Osteoblast (primary cell): ENCODE measurements at regions not wholly inside any gene's neighbourhood (a gene's known extent, or its start where the extent isn't known, plus 50 kb on each side); places are given as distances from the start of the nearest gene placed in this dataset.

Source experiments
- DNase-seq: peaks from one replicate; pipeline ENCODE4 v3.0.0; 2011; ENCODE audit warnings: low spot score, mixed read lengths; ENCODE audit not compliant: insufficient read length; ENCODE audit errors: missing footprints
- H2AFZ ChIP-seq: 2 replicates; pipeline ENCODE4 v1.6.0; 2011; ENCODE audit warnings: mild to moderate bottlenecking, low read length
- H3K27ac ChIP-seq: 2 replicates; pipeline ENCODE4 v1.5.1; 2011; ENCODE audit warnings: mild to moderate bottlenecking, low read depth, low read length, moderate library complexity
- H3K27me3 ChIP-seq: 2 replicates; pipeline ENCODE4 v1.6.0; 2012; ENCODE audit warnings: mild to moderate bottlenecking, control low read depth, inconsistent platforms, low read length, moderate library complexity; ENCODE audit not compliant: insufficient read depth
- H3K36me3 ChIP-seq: 2 replicates; pipeline ENCODE4 v1.5.1; 2011; ENCODE audit warnings: mild to moderate bottlenecking, low read length, control low read depth, moderate library complexity; ENCODE audit not compliant: insufficient read depth
- H3K4me1 ChIP-seq: 2 replicates; pipeline ENCODE4 v1.5.1; 2011; ENCODE audit warnings: mild to moderate bottlenecking, low read length, control low read depth, moderate library complexity; ENCODE audit not compliant: insufficient read depth
- H3K4me2 ChIP-seq: 2 replicates; pipeline ENCODE4 v1.6.0; 2011; ENCODE audit warnings: mild to moderate bottlenecking, low read length; ENCODE audit not compliant: insufficient read depth
- H3K4me3 ChIP-seq: fragments of 200-600 bp; sonication (generic); 3 replicates; pipeline ENCODE4 v1.5.1; 2012; ENCODE audit warnings: mild to moderate bottlenecking, low read length, inconsistent platforms; ENCODE audit not compliant: insufficient read depth
- H3K79me2 ChIP-seq: 2 replicates; pipeline ENCODE4 v1.6.0; 2012; ENCODE audit warnings: mild to moderate bottlenecking, low read length, control low read depth, inconsistent platforms; ENCODE audit not compliant: insufficient read depth
- H3K9me3 ChIP-seq: 2 replicates; pipeline ENCODE4 v1.5.1; 2011; ENCODE audit warnings: low read depth, low read length, control low read depth
- H4K20me1 ChIP-seq: 2 replicates; pipeline ENCODE4 v1.6.0; 2012; ENCODE audit warnings: mild to moderate bottlenecking, low read length, control low read depth; ENCODE audit not compliant: insufficient read depth
- CTCF ChIP-seq: IDR thresholded peaks from 2 replicates; pipeline ENCODE4 v1.5.1; 2011; ENCODE audit warnings: mild to moderate bottlenecking, low read depth, low read length, moderate library complexity; ENCODE audit errors: extremely low read depth

DNA sequence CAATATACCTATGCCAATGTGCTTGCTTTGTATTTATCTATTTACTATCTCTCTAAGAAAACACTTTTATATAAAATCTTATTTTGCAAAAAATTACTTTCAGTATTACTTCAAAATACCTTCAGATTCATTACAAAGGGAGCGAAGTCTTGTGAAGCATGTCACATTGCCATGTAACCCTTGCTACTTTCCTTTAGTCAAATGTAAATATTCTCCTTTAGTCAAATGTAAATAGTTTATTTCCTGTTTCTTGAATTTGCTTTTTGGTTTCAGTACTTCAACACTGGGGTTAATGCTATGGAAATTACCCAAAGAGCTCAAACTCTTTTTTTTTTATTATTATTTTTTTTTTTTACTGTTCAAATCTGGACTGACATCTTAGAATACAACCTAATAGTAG is 383.3 kb downstream of the GRXCR1 start:
- Histone ChIP-seq H3K4me3 (no peak overlapping the region), H4K20me1 (no peaks in the 10 kb centered on the region), H3K4me1 (no peaks in the 10 kb centered on the region), H3K27ac (no peak overlapping the region), H3K4me2 (no peak overlapping the region), H3K9me3 (no peaks in the 10 kb centered on the region), H2AFZ (no peak overlapping the region), H3K79me2 (no peaks in the 10 kb centered on the region), H3K36me3 (no peaks in the 10 kb centered on the region), H3K27me3 (no peaks in the 10 kb centered on the region)
- no peak for TF ChIP-seq CTCF
- no peak for DNase-seq

DNA sequence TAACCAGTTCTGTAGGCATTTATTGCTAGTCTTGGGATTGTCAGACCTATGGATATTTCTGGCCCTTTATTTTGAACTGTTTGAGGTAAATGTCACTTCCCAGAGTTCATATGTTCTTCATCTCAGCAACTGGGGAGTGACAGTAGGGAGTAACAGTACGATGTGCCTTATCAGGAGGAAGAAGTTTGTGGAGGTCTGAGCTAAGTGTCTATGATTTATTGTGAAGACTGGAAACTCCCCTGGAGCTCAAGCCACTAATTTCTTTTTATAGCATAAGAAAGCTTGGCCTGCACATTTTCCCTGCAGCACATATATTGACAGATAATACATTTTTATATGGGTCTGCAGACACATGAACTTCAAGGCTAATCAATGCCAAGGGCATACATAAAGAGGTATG is 383.8 kb downstream of the GRXCR1 start:
- Histone ChIP-seq H3K27me3 (no peaks in the 10 kb centered on the region), H2AFZ (no peak overlapping the region), H4K20me1 (no peaks in the 10 kb centered on the region), H3K4me1 (no peaks in the 10 kb centered on the region), H3K79me2 (no peaks in the 10 kb centered on the region), H3K27ac (no peak overlapping the region), H3K9me3 (no peaks in the 10 kb centered on the region), H3K4me2 (no peak overlapping the region), H3K36me3 (no peaks in the 10 kb centered on the region), H3K4me3 (no peak overlapping the region)
- no peak for DNase-seq
- TF ChIP-seq CTCF, result no peak

DNA sequence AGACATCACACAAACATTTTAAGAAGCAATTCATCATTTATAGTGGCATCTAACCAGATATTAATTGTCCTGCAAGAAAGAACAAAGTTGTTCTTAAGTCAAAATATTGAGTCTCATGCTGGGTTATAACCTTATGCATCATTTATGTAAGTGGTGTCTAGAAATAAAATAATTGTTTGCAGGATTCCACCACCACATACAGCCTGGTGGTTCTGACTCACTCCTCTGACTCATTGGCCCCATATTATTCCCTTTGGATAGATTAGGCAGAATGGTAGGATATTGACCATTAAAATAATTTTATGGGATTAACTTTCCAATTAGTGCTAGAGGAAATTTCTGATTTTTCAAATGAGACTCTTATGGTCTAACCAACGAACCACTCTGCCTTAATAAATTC is 384.5 kb downstream of the GRXCR1 start:
- H2AFZ ChIP-seq, result no peak overlapping the region
- H3K4me3 ChIP-seq, result no peak overlapping the region
- H3K4me2 ChIP-seq, result no peak overlapping the region
- TF ChIP-seq CTCF, result no peak
- DNase-seq, result no peak
- H4K20me1 ChIP-seq, result no peaks in the 10 kb centered on the region
- H3K79me2 ChIP-seq, result no peaks in the 10 kb centered on the region
- H3K4me1 ChIP-seq, result no peaks in the 10 kb centered on the region
- no peaks in the 10 kb centered on the region for H3K27me3 ChIP-seq
- H3K9me3 ChIP-seq, result no peaks in the 10 kb centered on the region
- no peaks in the 10 kb centered on the region for H3K36me3 ChIP-seq
- H3K27ac ChIP-seq, result no peak overlapping the region

DNA sequence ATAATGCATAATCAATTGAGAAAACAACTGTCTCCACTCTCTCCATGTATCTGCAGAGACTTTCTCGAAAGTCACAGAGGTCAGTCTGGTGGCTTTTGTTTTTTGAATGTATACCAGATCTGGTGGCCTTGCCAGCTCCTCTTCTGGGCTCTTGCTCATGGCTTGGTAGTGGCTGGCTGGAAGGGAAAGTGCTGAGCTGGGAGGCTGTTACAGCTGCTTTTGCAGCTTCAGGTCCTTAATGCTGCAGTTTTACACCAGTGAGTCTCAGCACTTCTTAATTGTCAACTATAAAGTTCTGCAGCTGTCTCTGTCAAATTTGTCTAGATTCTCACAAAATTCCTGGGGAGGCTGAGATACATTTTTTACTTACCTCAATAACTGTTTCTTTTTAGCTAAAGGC is 390.0 kb downstream of the GRXCR1 start:
- Histone ChIP-seq H3K4me2 (no peak overlapping the region), H3K9me3 (no peaks in the 10 kb centered on the region), H3K4me3 (no peak overlapping the region), H3K27ac (no peak overlapping the region), H3K27me3 (no peaks in the 10 kb centered on the region), H2AFZ (no peak overlapping the region), H3K79me2 (no peaks in the 10 kb centered on the region), H3K4me1 (no peaks in the 10 kb centered on the region), H3K36me3 (no peaks in the 10 kb centered on the region), H4K20me1 (no peaks in the 10 kb centered on the region)
- no peak for DNase-seq
- TF ChIP-seq CTCF, result no peak
